H1 (cell line): ENCODE measurements at regions not wholly inside any gene's neighbourhood (a gene's known extent, or its start where the extent isn't known, plus 50 kb on each side); places are given as distances from the start of the nearest gene placed in this dataset.

Experiments
- ATF3 ChIP-seq: IDR thresholded peaks from 2 replicates; pipeline ENCODE4 v1.6.1; 2011; ENCODE audit warnings: low read depth, mild to moderate bottlenecking, low read length; ENCODE audit not compliant: insufficient read depth
- BACH1 ChIP-seq: IDR thresholded peaks from 2 replicates; pipeline ENCODE4 v1.6.1; 2012; ENCODE audit warnings: low read length, improper control_type of control experiment
- CHD1 ChIP-seq: IDR thresholded peaks from 2 replicates; pipeline ENCODE4 v1.6.1; 2012; ENCODE audit warnings: low read depth, low read length, improper control_type of control experiment
- CREB1 ChIP-seq: IDR thresholded peaks from 2 replicates; pipeline ENCODE4 v1.6.1; 2012; ENCODE audit warnings: inconsistent platforms
- E2F6 ChIP-seq: IDR thresholded peaks from 2 replicates; pipeline ENCODE4 v1.6.1; 2012; ENCODE audit warnings: inconsistent platforms
- MAFK ChIP-seq: IDR thresholded peaks from 2 replicates; pipeline ENCODE4 v1.6.1; 2012; ENCODE audit warnings: low read depth, mild to moderate bottlenecking, improper control_type of control experiment, low read length
- SP4 ChIP-seq: IDR thresholded peaks from 2 replicates; pipeline ENCODE4 v1.6.1; 2012; ENCODE audit warnings: low read length, inconsistent platforms
- TEAD4 ChIP-seq: IDR thresholded peaks from 2 replicates; pipeline ENCODE4 v1.6.1; 2012; ENCODE audit warnings: low read depth, low read length, inconsistent platforms, mixed read lengths

- no peak for TF ChIP-seq SP4
- TF ChIP-seq TEAD4: no peak
- no peak for TF ChIP-seq MAFK
- TF ChIP-seq CHD1: no peak
- TF ChIP-seq ATF3: no peak
- no peak for TF ChIP-seq BACH1
- TF ChIP-seq CREB1: no peak
- TF ChIP-seq E2F6: no peak
Measured at GRCh38 chr5:142527664-142528295, 158.1 kb downstream of the FGF1 start (continued).
